Stimulated activated CD4-positive, alpha-beta T cell treated with anti-CD3 and anti-CD28 coated beads, Interleukin-12 subunit alpha, Interleukin-12 subunit beta, amount 100 ng/mL, for 48 hours (primary cell): ENCODE measurements at regions not wholly inside any gene's neighbourhood (a gene's known extent, or its start where the extent isn't known, plus 50 kb on each side); places are given as distances from the start of the nearest gene placed in this dataset.

Source experiments
- DNase-seq, 3 donors: peaks; one replicate each; pipeline ENCODE4 v3.0.0-alpha.2; 2020; ENCODE audit warnings: low read depth in 2 of 3, low spot score in 1 of 3

GRCh38 chr2:88283886-88284592 is 113.9 kb downstream of the THNSL2 start:
- DNase-seq, result no peak

GRCh38 chr2:88281302-88282217 is 111.4 kb downstream of the THNSL2 start:
- DNase-seq, result no peak

- DNase-seq, result no peak
Measured at GRCh38 chr2:88269836-88270235, 99.7 kb downstream of the THNSL2 start.

GRCh38 chr2:88265352-88266303 is 95.5 kb downstream of the THNSL2 start:
- peak in 1 of 3 donors; percentile 2 for DNase-seq

- no peak for DNase-seq
Measured at GRCh38 chr2:88263861-88264260, 93.7 kb downstream of the THNSL2 start.

- no peak for DNase-seq
Measured at GRCh38 chr2:88261725-88262124, 91.6 kb downstream of the THNSL2 start.

- no peak for DNase-seq
Measured at GRCh38 chr2:88258208-88258607, 88.1 kb downstream of the THNSL2 start.

GRCh38 chr2:88254437-88255091 is 84.4 kb downstream of the THNSL2 start:
- no peak for DNase-seq

GRCh38 chr2:88253997-88254396 is 83.9 kb downstream of the THNSL2 start:
- no peak for DNase-seq

GRCh38 chr2:88253375-88253774 is 83.2 kb downstream of the THNSL2 start:
- no peak for DNase-seq

- DNase-seq, result no peak
Measured at GRCh38 chr2:88252646-88253045, 82.5 kb downstream of the THNSL2 start.

- no peak for DNase-seq
Measured at GRCh38 chr2:88252111-88252510, 82.0 kb downstream of the THNSL2 start.

GRCh38 chr2:88250404-88250803 is 80.3 kb downstream of the THNSL2 start:
- DNase-seq, result no peak

GRCh38 chr2:88248280-88248828 is 78.2 kb downstream of the THNSL2 start:
- DNase-seq, result no peak

GRCh38 chr2:88247531-88247930 is 77.4 kb downstream of the THNSL2 start:
- no peak for DNase-seq

GRCh38 chr2:88245109-88245508 is 75.0 kb downstream of the THNSL2 start:
- no peak for DNase-seq

GRCh38 chr2:88239781-88240180 is 69.6 kb downstream of the THNSL2 start:
- DNase-seq, result no peak

- DNase-seq, result no peak
Measured at GRCh38 chr2:88236666-88237065, 66.5 kb downstream of the THNSL2 start.
